HG02938 (cell line): ENCODE measurements at regions not wholly inside any gene's neighbourhood (a gene's known extent, or its start where the extent isn't known, plus 50 kb on each side); places are given as distances from the start of the nearest gene placed in this dataset.
A peak's percentile ranks its signal among the peaks of the same experiment; 100 is the strongest.

Source experiments
- ATAC-seq: cut with Tn5 transposase; IDR thresholded peaks from one replicate; pipeline ENCODE4 v1.9.1; 2021; ENCODE audit warnings: mild to moderate bottlenecking, moderate library complexity; ENCODE audit not compliant: unreplicated experiment

DNA sequence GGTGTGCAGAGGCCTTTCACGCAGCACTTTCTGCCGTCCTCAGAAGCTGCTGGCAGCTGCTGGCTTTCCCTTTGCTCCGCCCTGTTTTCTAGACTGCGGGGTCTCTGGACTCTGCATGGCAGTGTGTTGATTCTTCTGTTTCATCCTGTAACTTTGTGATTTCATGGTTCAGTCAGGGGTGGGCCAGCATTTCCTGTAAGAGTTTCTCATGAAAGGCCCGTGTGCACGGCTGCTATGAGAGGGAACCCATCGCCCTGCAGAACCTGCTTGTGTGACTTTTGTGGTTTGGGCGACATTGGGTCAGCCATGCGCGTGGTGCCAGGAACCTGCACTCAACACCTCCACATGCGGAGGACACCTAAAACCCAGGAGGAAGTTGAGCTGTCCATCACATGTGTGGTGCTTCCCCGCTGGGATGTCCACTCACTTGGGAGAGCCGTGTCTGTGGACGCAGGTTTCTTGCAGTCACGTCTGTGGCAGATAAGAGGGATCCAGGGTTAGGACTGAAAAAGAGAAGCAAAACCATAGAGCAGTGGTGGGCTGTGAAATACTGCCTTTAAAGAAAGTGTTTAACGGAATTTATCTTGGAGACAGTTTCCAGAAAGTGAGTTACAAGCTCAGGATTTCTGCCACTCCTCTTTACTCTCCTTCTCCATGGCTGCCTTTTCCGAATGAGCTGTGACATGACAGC, 167.3 kb upstream of the ALKAL2 start:
- ATAC-seq: no peak

DNA sequence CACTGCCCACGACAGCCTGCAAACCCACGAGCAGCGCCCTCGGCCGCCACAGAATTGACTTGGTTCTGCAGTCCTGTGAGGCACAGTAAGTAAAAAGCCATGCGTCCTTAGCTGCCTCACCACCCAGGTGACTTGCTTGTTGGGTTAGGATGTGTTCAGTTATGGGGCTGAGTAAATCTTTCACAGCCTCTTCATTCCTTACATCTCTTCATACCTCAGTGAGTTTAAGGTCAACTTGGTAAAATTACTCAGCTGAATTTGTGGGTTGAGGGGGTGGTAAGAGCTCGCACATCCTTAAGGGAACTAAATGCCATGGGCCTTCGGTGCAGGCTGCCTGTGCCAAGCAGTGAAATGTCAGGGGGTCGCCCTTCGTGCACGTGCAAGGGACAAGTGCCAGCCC, 165.2 kb upstream of the ALKAL2 start:
- no peak for ATAC-seq

DNA sequence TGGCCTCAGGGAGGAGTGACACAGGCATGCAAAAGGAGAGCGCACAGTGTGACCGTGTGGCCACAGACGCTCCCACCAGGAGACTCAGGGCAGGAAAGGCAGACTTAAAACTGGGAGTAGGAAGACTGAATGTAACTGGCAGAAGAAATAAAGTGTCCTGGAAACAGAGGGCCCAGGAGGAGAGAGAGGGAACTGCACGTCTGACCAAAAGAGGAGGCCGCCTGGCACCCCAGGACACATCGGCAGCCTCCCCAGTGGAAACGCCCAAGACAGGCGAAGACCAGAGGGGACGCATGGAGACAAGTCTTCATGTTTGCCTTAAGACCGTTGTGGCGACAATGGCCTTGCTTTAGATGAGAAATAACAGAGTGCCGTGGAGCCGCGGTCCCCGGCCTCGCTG, 163.6 kb upstream of the ALKAL2 start:
- ATAC-seq: no peak

DNA sequence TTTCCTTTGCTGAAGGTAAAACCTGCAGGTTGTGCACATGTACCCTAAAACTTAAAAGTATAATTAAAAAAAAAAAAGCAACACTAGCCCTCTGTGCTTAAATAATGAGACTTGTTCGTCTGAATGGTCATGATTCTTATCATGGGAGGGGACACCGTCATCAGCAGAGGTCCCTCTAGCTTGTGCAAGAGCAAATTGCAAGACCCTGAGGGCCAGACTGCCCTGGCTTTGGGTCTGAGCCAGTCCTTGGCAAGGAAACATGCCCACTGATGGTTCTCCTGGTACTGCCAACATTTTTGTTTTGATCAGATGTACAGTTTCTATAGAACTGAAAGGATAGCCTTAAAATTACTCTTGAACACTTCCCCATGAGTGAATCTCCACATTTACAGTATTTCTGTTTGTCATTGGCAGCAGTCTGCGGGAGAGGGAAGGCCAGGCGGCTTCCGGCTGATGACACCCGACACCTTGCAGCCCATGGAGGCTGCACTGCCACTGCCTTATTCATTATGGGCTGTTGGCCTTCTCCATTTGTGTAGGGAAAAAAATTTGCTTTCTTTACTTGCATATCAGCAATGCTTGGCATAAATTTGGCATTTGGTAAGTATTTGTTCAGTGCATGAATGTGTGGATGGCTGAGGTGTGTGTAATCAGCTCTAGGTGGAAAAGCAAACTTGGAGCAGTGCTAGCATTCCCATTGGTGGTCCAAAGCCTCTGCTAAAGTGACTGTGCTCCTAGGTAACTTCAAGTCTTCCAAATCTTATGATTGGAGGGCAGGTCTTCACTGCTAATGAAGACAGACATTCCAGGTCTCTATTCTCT, 161.6 kb upstream of the ALKAL2 start:
- ATAC-seq: no peak

DNA sequence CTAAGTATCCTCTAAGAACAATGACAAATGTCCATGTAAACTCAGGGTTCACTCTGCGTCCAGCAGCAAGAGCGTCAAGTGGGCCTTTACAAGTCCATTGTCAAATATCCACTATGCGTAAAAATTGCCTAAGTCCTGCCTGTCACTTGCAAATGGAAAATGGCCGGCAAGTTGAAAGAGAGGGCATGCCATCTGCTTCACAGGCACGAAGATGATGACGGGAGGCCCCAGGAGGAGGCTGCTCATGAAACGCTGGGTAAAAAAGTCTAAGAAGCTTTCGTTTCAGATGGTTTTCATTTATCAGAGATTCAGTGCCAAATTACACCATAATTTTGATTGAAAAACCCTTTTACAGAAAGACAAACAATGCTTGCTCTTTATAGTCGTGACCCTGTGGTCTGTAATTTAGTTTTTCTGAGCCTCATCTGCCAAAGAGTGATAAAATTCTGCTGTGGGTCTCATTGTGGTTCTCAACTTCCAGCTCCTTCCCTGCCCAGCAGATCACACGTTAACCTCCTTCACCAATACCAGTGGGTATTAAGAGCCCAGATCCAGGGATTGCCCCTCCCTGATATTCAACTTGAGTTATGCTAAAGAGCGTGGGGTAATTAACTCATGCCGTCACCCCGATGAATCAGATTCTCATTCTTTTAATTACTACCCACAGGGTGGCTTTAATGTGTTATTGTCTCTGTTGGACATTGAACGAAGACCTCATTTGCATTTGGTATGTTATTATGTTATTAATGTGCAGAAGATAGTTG, 160.2 kb upstream of the ALKAL2 start:
- no peak for ATAC-seq

DNA sequence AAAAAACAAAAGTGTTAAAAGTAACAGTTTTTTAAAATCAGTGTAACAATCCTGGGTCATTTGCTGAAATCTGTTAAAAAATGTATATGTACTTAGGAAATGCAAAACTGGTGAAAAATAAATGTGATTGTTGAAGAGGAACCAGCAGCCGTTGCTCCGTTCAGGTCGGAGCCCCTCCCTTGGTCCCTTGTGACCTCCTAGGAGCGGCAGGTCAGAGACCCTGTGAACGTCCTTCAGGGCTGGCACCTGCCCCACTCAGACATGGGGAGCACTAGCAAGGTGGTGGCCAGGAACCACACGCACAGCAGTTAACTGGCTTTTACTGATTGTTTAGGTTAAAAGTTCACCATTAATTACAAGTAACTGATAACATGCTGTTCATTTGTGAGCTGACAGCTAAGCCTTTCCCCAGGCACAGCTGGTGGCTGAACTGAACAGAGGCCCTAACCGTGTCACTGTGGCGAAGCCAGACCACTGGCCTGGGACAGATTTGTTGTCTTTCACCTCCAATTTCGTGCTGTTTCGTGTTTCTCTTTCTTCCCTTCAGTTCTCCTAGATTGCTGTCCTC, 159.2 kb upstream of the ALKAL2 start:
- ATAC-seq: no peak

DNA sequence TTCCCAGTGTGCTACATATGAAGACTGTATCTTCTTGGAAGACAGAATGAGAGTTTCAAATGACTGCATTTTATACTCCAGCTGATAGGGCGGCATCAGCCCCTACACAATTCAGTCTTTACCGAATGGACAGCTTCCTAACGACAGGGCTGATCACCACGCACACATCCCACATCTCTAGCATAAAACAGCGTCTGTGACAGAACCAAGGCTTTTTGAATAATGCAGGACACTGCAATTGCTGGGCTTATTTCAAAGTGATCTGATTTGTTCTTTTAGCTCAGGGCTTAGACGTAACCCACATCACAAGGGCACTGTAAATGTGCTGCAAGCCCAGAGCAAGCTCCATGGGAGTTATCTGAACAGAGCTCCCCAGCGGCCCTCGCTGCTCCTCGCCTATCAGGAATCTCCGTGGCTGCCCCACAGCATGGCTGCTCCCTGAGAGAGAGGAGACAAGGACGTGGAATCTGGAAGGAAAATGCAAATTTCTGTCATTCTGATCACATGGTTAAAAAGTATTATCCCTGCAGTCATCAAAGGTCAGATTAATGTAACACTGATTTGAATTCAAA, 158.5 kb upstream of the ALKAL2 start:
- no peak for ATAC-seq

DNA sequence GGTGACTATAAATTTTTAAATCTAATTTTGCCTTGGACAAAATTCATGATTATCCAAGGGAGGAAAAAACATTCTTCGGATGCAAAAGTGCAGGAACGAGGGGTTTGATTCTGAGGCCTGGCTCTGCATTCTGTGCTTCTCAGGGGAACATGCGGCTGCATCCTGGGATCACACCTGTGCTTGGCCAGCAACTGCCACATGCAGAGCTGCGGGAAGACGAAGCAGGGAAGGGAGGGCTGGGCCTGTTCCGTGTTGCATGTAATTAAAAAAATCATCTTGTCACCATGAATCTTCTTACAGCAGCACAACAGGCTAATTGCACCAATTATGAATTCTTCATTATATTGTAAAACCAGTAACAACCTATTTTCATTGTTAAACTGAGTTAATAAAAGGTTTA, 158.0 kb upstream of the ALKAL2 start:
- no peak for ATAC-seq

DNA sequence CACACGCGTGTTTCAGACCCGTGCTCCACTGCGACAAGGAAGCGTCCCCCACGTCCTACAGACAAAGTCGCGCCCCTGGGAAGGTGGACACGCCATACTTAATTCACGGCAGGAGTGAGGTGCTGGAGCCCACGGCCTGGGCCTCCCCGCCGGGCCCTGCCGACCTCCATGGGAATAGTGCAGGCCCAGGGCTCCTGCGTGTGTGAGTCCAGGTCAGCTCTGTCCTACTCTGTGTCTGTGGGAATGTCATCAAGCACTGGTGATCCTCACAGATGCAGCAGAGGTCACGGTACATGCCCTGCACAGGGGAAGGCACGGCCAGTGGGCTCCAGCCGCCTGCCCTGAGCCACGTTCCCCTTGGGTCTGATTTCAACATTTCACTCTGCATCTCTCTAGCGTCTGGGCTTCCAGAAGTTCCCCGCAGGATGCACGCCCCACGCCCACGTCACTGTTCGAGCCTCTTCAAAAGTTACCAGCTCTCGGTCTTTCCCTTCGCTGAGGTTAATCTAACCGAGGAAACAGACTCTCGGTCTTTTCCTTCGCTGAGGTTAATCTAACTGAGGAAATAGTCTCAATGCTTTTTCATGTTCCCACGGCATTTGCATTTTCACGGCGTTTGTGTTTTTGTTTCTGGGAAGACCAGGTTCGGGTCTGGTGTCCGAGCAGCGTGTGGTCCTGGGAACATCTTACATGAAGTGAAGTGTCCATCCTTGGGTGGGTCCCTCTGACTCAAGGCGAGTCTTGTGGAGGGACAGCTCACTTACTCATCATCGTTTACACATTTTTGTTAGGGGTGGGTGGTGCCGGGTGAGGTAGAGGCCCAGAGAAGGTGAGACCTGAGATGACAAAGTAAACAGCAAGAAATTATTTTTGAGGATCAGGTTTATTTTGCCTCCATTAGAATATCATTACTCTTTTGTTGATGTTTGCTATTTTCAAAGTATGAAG, 157.3 kb upstream of the ALKAL2 start:
- ATAC-seq: no peak

DNA sequence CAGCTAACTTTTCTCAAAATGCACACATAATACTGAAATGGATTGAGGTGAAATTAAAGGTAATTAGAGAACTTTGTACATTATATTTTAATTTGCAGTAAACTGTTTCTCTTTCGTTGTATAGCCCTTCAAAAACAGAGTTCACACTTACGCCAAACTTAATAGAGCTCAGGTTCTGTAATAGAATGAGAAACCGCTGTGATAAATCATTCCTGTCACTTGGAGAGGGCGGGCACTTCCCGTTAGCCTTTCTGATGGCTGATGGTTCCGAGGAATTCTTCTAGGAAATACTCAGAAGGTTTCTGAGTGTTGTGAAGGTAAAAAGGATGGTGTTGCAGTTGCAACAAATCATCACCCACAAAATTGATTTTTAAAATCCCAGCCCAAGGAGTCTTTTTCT, 155.8 kb upstream of the ALKAL2 start:
- ATAC-seq: no peak

DNA sequence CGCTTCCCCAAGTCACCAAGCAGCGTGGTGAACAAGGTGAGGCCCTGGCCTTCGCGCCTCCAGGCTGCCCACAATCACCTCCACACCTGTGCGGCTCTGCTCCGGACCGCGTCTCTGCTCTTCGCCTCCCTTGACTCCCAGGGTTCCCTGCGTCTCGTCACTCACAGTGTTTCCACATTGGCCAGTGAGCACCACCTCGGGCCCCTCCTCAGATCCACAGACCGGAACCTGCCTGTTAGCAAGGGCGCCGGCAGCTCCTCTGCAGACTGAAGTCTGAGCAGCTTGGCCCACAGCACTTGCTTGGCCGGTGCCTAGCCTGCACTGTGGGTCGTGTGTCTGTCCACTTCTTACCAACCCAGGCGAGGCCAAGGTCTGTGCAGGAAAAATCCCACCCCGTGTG, 155.3 kb upstream of the ALKAL2 start:
- ATAC-seq: no peak

DNA sequence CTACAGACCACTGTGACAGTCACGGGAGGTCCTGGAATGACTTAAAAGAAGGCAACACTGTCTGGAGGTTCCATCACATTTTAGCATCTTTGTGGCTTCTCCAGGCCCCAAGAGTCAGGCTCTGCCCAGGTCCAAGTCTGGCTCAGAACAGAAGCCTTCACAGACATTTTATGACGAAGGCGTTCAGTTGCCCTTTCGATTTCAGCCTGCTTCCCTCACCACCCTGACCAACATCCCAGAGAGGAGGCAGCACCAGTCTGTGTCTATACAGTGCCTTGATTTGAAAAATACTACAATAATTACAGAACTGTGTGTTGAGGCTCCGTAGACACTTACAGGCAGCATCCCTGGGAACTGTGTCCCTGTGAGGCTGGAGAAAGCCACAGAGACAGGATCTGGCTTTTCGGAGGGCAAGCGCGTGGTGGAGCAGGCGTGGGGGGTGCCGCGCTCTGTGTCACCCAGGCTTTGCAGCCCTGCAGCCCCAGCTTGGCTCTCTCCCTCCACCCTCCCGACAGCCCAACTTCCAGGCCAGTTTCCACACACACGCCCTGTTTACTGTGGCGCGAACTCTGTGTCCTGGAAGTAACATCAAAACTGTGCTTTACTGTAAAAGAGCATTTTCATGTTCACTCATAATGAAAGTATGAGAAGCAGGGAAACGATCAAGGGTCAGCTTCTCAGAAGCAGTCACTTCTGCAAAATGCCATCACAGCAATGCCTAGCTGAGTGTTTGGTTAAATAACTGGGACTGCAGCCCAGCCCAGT, 153.5 kb upstream of the ALKAL2 start:
- peak; percentile 51 for ATAC-seq

DNA sequence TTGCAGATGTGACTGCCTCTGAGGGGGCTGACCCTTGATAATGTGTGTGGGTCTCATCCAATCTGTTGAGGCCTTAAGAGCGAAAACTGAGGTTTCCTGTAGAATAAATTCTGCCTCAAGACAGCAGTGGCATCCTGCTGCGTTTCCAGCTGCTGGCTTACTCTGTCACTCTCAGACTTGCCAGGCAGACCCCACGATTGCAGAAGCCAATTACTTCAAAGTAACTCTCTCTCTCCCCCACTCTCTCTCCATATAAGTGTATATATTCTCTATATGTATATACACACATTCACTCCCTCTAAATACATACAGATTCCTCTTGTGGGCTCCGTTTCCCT, 152.5 kb upstream of the ALKAL2 start:
- no peak for ATAC-seq

DNA sequence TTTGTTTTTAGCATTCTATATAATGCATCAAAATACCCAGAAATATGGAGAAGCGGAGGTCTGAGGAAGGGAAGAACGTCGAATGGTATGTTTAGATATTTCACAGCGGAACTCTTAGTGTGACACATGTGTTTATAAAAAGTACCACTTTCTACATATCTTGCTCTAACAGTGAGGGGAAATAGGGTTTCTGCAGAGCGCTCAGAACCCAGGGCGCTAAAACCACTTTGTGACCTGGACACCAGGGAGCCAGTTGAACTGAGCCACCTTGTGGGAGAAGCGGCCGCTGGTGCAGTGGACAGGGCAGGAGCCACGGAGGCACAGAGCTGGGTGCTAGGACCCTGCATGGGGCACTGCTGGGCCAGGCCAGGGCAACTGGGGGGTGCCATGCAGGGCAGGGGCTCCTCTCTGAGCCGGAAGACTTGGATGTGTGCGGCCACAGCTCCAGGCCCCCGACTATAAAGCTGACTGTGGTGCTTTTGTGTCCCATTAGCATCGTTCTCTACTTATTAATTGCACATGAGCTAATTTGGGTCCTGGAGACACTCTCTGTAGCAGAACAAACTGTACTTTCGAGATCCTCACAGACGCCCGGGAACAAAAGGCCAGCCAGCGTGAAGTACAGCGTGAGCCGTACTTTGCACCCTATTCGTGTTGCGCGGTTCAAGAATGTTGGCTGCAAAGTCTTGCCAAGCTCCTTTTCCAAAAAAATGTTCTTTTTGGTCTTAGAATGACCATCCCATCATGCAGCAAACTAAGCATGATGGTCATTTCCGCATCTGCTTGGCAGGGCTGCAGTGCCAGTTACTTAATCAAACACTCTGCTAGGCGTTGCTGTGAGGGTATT, 151.9 kb upstream of the ALKAL2 start:
- no peak for ATAC-seq

DNA sequence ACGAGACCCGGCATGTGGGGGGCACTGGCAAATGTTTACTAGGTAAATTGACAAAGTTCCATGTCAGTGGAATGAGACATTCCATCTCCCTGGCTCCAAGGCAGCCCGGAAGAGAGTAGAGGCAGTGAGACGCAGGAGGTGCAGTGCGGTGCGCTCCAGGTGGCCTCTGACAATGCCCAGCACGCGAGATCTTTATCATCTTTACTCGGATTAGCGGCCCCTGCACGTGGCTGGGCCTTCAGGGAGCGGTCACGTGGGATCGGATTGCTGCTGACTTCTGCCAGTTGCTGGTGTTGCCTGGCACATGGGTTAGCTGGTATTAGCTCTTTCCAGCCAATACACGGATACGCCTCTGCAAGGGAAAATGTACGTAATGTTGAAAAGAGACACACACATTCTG, 151.2 kb upstream of the ALKAL2 start:
- no peak for ATAC-seq

DNA sequence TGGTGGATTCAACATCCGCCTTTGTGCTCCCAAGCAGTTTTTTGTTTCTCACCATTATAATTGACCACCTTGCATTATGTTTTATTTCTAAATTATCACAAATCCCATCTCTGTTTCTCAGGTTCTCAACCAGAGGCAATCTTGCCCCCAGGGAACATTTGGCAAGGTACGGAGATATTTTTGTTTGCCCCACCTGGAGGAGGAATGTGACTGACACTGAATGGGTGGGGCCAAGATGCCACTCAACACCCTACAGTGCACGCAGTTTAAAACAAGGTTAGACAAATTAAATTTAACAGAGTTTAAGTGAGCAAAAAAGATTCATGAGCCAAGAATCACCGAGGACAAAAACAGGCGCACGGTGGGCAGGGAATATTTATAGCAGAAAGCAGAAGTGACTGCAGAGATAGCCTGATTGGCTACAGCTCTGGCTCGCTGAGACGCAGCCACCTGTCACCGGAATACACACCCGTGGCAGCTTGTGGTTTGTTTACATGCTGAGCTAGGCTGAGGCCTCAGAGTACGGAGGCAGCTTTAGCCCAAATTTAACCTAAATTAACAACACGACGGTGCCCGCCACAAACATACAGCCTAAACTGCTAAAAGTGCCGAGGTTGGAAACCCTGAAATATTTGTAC, 150.0 kb upstream of the ALKAL2 start:
- peak; percentile 93 for ATAC-seq

DNA sequence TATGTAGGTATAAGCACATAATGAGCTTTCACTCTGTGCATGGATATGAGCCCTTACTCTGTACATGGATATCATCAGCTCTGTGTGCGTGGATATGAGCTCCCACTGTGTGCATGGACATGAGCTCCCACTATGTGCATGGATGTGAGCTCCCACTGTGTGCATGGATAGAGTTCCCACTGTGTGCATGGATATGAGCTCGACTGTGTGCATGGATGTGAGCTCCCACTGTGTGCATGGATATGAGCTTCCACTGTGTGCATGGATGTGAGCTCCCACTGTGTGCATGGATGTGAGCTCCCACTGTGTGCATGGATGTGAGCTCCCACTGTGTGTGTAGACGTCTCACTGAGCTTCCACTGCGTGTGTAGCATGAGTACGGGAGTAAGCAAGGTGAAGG, 149.3 kb upstream of the ALKAL2 start:
- ATAC-seq: no peak

DNA sequence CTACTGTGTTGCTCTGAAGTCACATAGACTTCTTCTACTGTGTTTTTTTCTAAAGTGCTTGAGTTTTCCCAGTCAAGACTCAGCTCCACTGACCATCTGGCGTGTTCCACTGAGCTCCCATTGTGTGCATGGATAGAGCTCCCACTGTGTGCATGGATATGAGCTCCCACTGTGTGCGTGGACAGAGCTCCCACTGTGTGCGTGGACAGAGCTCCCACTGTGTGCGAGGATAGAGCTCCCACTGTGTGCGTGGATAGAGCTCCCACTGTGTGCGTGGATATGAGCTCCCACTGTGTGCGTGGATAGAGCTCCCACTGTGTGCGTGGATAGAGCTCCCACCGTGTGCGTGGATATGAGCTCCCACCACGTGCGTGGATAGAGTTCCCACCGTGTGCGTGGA, 148.3 kb upstream of the ALKAL2 start:
- no peak for ATAC-seq
